GM13977 (cell line): ENCODE measurements at regions not wholly inside any gene's neighbourhood (a gene's known extent, or its start where the extent isn't known, plus 50 kb on each side); places are given as distances from the start of the nearest gene placed in this dataset.

ENCODE experiments used
- DNase-seq: peaks from one replicate; pipeline ENCODE4 v3.0.0; 2012; ENCODE audit warnings: low spot score
- CTCF ChIP-seq: IDR thresholded peaks from 2 replicates; pipeline ENCODE4 v1.5.1; 2012; ENCODE audit warnings: mild to moderate bottlenecking, control low read depth; ENCODE audit not compliant: insufficient read depth; ENCODE audit errors: extremely low read depth, missing control alignments
- in situ Hi-C: fragments of 300-500 bp; cut with MboI; formaldehyde crosslinking; loops from one replicate; pipeline ENCODE4 v1.12.0; 2022; ENCODE audit warnings: low sequenced_read_pairs, low pct_unique_long_range_greater_than_20kb, mixed read lengths, inconsistent platforms; ENCODE audit not compliant: unreplicated experiment

DNA sequence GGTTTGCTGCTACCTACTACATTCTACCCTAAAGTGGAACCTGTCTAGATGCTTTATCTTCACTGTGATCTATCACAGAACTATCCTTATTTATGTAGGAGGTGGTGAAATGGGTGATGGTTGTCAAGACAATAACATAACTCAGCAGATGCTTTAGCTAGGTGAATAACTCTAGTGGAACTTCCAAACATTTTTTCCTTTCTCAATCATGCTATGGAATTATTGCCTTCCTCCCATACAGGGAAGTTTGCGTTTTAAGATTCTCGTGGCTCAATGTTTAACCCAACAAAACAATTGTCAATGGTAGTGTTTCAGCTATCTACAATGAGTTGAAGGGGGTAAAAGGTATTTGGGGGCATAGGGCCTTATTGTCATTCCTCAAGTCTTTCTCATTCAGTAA lies 82.6 kb upstream of the GLI2 start:
- DNase-seq: no peak
- in situ Hi-C loops: loop anchor here (25.0 kb wide), 1 partner anchor 316 kb away; the partner anchor contains the start of gene INHBB
- no peak for TF ChIP-seq CTCF

GRCh38 chr2:120653871-120654270 lies 81.8 kb upstream of the GLI2 start:
- TF ChIP-seq CTCF: no peak

DNA sequence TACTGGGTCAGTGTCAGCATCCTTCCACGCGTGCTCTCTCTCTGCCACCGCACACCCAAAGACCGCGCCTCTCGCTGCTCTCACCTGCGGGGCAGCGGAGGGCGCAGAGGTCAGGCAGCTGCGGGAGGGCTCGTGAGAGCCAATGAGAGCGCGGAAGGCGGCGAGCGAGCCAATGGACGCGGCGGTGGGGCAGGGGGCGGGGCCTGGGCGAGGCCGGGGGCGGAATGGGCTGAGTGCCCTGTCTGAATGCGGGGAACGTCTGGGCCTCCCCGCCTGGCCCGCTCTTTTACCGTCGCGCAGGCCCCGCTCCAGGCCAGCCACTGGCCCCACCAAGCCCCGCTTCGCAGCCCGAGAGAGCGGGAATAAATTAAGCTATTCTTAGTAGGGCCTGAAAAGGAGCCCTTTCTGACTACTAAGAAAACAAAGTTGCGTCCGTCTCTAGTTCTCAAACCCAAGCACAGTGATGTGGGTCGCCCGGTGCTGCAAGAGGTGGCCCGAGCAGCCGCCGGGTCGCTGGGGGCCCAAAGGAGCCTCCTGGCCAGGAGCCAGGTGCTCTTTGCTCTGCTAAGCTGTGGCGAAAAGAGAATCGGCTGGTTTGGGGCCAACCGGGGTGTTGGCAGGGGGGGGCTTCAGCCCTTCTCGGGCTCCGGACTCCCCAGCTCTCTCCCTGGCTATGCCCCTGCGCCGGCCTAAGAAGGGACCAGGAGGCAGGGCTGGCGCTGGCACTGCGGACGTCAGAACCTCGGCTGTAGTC lies 81.1 kb upstream of the GLI2 start:
- in situ Hi-C loops: loop anchor here (25.0 kb wide), 1 partner anchor 317 kb away; the partner anchor contains the start of gene INHBB
- DNase-seq: no peak
- TF ChIP-seq CTCF: no peak

More at GRCh38 chr2:120653871-120654270, 81.8 kb upstream of the GLI2 start:
- no peak for DNase-seq
- in situ Hi-C loops: loop anchor here (25.0 kb wide), 1 partner anchor 317 kb away; the partner anchor contains the start of gene INHBB

GRCh38 chr2:120656273-120656950 lies 79.3 kb upstream of the GLI2 start:
- no peak for DNase-seq
- TF ChIP-seq CTCF: no peak
- in situ Hi-C loops: loop anchor here (25.0 kb wide), 1 partner anchor 319 kb away; the partner anchor contains the start of gene INHBB

DNA sequence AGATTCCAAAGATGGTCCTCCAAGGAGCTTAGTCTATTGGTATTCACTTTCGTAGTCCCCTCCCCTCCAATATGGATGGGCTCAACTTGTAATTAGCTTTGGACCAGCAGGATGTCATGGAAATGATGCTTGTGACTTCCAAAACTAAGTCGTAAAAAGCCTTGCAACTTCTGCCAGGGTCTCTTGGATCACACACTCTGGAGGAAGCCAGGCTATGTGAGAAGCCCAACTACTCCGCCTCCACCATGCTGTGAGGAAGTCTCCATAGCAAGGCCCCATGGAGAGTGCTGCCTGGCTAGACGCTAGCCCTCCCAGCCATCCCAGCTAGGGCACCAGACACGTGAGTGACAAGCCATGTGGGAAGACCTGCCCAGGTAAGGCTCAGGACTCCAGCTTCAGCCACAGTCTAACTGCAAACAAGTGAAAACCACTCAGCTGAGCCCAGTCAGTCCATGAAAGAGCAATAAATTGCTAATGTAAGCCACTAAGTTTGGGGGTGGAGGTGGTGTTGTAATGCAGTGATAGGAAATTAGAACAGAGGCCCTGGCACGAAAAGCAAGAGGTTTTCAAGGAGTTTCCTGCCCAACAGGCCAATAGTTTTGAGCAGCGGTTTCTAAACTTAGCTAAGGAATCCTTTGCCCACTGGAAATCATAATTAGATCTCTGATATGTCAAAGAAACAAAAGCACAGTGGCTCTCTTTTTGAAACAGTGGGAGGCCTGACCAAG lies 77.5 kb upstream of the GLI2 start:
- in situ Hi-C loops: loop anchor here (25.0 kb wide), 1 partner anchor 321 kb away; the partner anchor contains the start of gene INHBB
- TF ChIP-seq CTCF: no peak
- DNase-seq: no peak

DNA sequence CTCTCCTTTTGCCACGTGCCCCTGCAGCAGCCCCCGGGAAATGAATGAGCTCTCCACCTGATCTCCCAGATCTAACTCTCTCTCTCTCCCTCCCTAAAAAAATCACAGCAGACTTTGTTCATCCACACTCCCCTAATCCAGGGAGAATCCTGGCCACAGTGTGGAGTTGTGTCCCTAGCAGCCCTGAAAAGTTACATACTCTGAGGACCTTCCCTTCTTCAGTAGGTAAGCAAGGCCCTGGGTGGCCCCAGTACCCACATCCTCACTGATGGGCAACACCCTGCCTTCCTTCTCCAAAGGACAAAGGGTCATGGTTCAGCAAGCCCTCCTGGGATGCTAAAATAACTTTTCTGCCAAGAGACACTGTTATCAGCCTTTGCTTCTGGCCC lies 76.9 kb upstream of the GLI2 start:
- in situ Hi-C loops: loop anchor here (25.0 kb wide), 1 partner anchor 321 kb away; the partner anchor contains the start of gene INHBB
- DNase-seq: no peak
- no peak for TF ChIP-seq CTCF
